Choroid plexus epithelial cell (primary cell): ENCODE measurements at regions not wholly inside any gene's neighbourhood (a gene's known extent, or its start where the extent isn't known, plus 50 kb on each side); places are given as distances from the start of the nearest gene placed in this dataset.
"Not testable (repeated sequence)": the region's sequence is repeated elsewhere in the genome, so short reads cannot be mapped to it uniquely, and the experiment has no call there.

Experiments used
- DNase-seq: peaks from one replicate; pipeline ENCODE4 v3.0.0-alpha.2; 2010; ENCODE audit warnings: low read depth
- H3K4me3 ChIP-seq: 2 replicates; pipeline ENCODE4 v1.5.1; 2011; ENCODE audit warnings: low read depth, mild to moderate bottlenecking, control low read depth, low read length, moderate library complexity
- CTCF ChIP-seq: conservative IDR thresholded peaks from 2 replicates; pipeline ENCODE4 v1.5.1; 2011; ENCODE audit warnings: low read depth, mild to moderate bottlenecking, control low read depth, inconsistent platforms, low read length, moderate library complexity

DNA sequence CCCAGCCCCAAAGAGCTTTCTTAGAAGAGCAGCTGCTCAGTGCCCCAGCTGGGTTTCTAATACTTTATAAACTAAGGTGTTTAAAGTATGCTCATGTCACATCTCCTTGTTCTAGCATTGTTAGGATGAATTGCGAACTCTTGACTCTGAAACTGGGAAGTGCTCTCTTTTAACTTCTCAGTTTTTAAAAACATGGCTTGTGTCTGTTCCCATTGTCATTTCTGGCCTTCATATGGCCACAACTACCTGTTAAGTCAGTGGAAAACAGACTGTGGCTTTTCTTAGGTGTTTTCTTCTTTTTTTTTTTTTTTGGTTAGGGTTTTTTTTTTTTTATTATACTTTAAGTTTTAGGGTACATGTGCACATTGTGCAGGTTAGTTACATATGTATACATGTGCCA is 164.7 kb downstream of the KCNRG start:
- H3K4me3 ChIP-seq = no peak overlapping the region
- DNase-seq = no peak
- no peak for TF ChIP-seq CTCF

DNA sequence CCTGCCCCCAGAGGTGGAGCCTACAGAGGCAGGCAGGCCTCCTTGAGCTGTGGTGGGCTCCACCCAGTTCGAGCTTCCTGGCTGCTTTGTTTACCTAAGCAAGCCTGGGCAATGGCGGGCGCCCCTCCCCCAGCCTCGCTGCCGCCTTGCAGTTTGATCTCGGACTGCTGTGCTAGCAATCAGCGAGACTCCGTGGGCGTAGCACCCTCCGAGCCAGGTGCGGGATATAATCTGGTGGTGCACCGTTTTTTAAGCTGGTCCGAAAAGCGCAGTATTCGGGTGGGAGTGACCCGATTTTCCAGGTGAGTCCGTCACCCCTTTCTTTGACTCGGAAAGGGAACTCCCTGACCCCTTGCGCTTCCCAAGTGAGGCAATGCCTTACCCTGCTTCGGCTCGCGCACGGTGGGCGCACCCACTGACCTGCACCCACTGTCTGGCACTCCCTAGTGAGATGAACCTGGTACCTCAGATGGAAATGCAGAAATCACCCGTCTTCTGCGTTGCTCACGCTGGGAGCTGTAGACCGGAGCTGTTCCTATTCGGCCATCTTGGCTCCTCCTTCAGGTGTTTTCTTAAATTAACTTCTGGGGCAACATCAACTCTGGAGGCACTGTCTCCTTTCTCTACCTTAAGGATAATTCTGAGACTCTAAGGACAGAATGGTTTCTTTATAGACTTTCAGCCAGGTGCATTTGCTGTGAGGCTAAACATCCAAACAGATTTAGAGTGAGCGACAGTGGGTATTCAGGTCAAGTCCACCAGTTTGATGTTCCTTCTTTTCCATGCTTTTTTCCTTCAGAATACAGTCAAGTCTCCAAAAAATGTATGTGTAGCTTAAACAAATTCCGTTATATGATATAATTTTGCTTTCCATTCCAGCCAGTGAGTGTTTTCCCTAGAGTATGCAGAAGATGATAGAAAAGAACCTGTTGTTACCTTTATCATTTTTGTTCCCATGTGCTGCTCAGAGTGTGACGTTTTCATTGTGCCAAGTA is 170.8 kb downstream of the KCNRG start:
- DNase-seq, H3K4me3 ChIP-seq: not testable (repeated sequence)

DNA sequence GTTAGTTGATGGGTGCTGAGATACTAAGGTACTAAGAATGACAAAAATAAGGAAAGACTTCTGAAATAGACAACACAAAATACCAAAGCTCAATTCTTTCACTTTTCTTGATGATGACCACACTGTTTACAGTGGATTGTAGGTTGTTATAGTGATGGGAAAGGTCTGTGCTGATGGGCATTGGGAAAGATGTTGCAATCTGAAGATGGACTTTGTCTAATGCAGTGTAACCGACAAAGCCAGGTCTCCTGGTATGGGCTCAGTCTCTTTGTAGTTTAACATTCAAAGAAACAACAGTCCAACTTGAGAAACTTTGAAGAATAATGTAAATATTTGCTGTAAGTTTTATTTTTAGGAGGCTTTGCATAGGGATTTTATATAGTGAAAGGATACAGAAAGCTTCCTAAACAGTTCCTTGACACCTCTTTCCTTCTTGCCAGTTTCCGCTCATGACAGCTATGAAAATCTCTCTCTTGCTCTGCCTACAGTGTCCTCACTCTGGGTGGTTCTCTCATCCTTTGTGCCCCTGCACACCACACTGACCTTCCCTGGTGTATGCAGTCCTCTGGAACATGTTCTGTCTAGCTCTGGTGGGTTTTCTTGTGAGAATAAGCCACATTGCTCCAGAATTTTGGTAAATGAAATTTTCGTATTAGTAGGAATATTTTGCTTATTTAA is 172.2 kb downstream of the KCNRG start:
- no peak overlapping the region for H3K4me3 ChIP-seq
- TF ChIP-seq CTCF = no peak
- DNase-seq = peak; percentile 30

- TF ChIP-seq CTCF = no peak
- DNase-seq = no peak
- H3K4me3 ChIP-seq = no peak overlapping the region
Measured at GRCh38 chr13:50188696-50189095, 173.5 kb downstream of the KCNRG start.

DNA sequence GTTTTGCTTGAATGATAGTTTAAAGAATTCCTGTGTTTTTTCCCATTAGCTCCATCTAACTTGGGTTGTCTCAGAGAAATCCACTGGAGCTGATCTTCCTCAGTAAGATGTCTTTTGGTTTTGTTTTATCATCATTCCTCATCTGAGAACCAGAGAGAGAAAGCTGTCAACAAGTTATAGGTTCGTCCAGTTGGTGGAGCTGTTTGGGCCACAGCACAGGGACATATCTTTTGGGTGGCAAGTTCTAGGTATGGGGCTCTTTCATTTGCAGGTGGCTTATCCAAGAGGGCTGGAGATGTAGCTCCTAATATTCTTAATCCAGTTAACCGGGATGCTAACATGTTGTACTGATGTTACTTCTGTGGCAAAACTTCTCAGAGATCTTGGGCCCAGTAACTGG is 174.2 kb downstream of the KCNRG start:
- TF ChIP-seq CTCF = peak; percentile 14
- no peak for DNase-seq
- no peak overlapping the region for H3K4me3 ChIP-seq

GRCh38 chr13:50191004-50191403 is 175.8 kb downstream of the KCNRG start:
- no peak for TF ChIP-seq CTCF
- no peak overlapping the region for H3K4me3 ChIP-seq
- DNase-seq = no peak

- DNase-seq = no peak
- no peak overlapping the region for H3K4me3 ChIP-seq
- TF ChIP-seq CTCF = no peak
Measured at GRCh38 chr13:50192272-50192813, 177.1 kb downstream of the KCNRG start.
